Astrocyte (in vitro differentiated cells and primary cell): ENCODE measurements at regions not wholly inside any gene's neighbourhood (a gene's known extent, or its start where the extent isn't known, plus 50 kb on each side); places are given as distances from the start of the nearest gene placed in this dataset.

ENCODE experiments used
- DNase-seq: peaks from one replicate; pipeline ENCODE4 v3.0.0-alpha.2; 2010; ENCODE audit warnings: low read depth
- FAIRE-seq: peaks from 2 replicates; lab custom pipeline; 2011; peaks lifted over from hg19 to GRCh38; lab: Jason Lieb, UNC
- H2AFZ ChIP-seq: 2 replicates; pipeline ENCODE4 v1.6.0; 2012; ENCODE audit warnings: low read depth, low read length, inconsistent platforms
- H3K27ac ChIP-seq: 2 replicates; pipeline ENCODE4 v1.5.1; 2011; ENCODE audit warnings: low read depth, low read length, inconsistent platforms
- H3K27me3 ChIP-seq: 2 replicates; pipeline ENCODE4 v1.6.0; 2011; ENCODE audit warnings: low read length, inconsistent platforms; ENCODE audit not compliant: insufficient read depth
- H3K36me3 ChIP-seq: 2 replicates; pipeline ENCODE4 v1.5.1; 2011; ENCODE audit warnings: low read length, inconsistent platforms; ENCODE audit not compliant: insufficient read depth
- H3K4me1 ChIP-seq: 2 replicates; pipeline ENCODE4 v1.5.1; 2011; ENCODE audit warnings: low read length, inconsistent platforms; ENCODE audit not compliant: insufficient read depth
- H3K4me2 ChIP-seq: 2 replicates; pipeline ENCODE4 v1.6.0; 2012; ENCODE audit warnings: low read length, inconsistent platforms
- H3K4me3 ChIP-seq: 2 replicates; pipeline ENCODE4 v1.5.1; 2011; ENCODE audit warnings: low read depth, mild to moderate bottlenecking, low read length, inconsistent platforms; ENCODE audit not compliant: insufficient read depth
- H3K79me2 ChIP-seq: 2 replicates; pipeline ENCODE4 v1.6.0; 2012; ENCODE audit warnings: mild to moderate bottlenecking, low read length, inconsistent platforms; ENCODE audit not compliant: insufficient read depth
- H3K9ac ChIP-seq: 2 replicates; pipeline ENCODE4 v1.6.0; 2012; ENCODE audit warnings: mild to moderate bottlenecking, low read length, inconsistent platforms
- H3K9me3 ChIP-seq: 2 replicates; pipeline ENCODE4 v1.5.1; 2012; ENCODE audit warnings: low read depth, mild to moderate bottlenecking, low read length, inconsistent platforms; ENCODE audit not compliant: insufficient read depth
- H4K20me1 ChIP-seq: 2 replicates; pipeline ENCODE4 v1.6.0; 2012; ENCODE audit warnings: low read length, inconsistent platforms; ENCODE audit not compliant: insufficient read depth
- H3K27ac Mint-ChIP-seq: one replicate; pipeline ENCODE4 v1.8.0; 2021; ENCODE audit warnings: mild to moderate bottlenecking, mixed read lengths; ENCODE audit not compliant: unreplicated experiment
- H3K27me3 Mint-ChIP-seq: one replicate; pipeline ENCODE4 v1.8.0; 2021; ENCODE audit warnings: low read depth, mixed read lengths; ENCODE audit not compliant: unreplicated experiment
- H3K36me3 Mint-ChIP-seq: one replicate; pipeline ENCODE4 v1.8.0; 2021; ENCODE audit warnings: low read depth, mixed read lengths; ENCODE audit not compliant: unreplicated experiment
- H3K4me1 Mint-ChIP-seq: one replicate; pipeline ENCODE4 v1.8.0; 2021; ENCODE audit warnings: low read depth, mixed read lengths; ENCODE audit not compliant: unreplicated experiment
- H3K4me3 Mint-ChIP-seq: one replicate; pipeline ENCODE4 v1.8.0; 2021; ENCODE audit warnings: mild to moderate bottlenecking, moderate library complexity, mixed read lengths; ENCODE audit not compliant: unreplicated experiment
- H3K9me3 Mint-ChIP-seq: one replicate; pipeline ENCODE4 v1.8.0; 2021; ENCODE audit warnings: mild to moderate bottlenecking, mixed read lengths; ENCODE audit not compliant: unreplicated experiment
- EZH2 ChIP-seq: IDR thresholded peaks from 2 replicates; pipeline ENCODE4 v1.6.1; 2012; ENCODE audit warnings: mild to moderate bottlenecking, low read length, inconsistent platforms; ENCODE audit not compliant: insufficient read depth
- TF ChIP-seq, protein P1 (sequence below): IDR thresholded peaks from 2 replicates; pipeline ENCODE4 v1.5.1; 2011; ENCODE audit warnings: low read depth, mild to moderate bottlenecking, inconsistent platforms, low read length, moderate library complexity; ENCODE audit not compliant: insufficient read depth

DNA sequence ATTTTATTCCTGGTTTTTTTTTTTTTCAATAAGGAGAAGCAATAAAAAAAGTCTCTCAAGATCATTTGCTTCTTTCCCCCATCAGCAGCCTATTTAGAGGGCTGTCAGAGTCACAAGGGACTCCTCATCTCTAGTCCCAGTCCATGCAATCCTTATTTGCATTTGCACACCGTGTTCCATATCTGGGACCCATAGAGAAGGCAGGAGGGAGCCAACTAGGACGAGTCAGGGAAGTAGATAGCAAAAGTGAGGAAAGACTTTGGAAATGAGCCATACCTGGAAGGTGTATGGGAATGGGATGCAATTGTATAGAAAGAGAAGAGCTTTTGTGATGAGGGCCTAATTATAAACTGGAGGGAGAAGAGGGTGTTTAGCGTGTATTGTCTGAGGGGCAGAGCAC, 160.0 kb downstream of the PIK3R1 start:
- no peaks in the 10 kb centered on the region for H3K36me3 Mint-ChIP-seq
- H3K4me1 Mint-ChIP-seq = no peaks in the 10 kb centered on the region
- no peak overlapping the region for H3K4me3 Mint-ChIP-seq
- no peak for TF ChIP-seq EZH2
- TF ChIP-seq, protein P1, sequence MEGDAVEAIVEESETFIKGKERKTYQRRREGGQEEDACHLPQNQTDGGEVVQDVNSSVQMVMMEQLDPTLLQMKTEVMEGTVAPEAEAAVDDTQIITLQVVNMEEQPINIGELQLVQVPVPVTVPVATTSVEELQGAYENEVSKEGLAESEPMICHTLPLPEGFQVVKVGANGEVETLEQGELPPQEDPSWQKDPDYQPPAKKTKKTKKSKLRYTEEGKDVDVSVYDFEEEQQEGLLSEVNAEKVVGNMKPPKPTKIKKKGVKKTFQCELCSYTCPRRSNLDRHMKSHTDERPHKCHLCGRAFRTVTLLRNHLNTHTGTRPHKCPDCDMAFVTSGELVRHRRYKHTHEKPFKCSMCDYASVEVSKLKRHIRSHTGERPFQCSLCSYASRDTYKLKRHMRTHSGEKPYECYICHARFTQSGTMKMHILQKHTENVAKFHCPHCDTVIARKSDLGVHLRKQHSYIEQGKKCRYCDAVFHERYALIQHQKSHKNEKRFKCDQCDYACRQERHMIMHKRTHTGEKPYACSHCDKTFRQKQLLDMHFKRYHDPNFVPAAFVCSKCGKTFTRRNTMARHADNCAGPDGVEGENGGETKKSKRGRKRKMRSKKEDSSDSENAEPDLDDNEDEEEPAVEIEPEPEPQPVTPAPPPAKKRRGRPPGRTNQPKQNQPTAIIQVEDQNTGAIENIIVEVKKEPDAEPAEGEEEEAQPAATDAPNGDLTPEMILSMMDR = no peak
- Histone ChIP-seq H3K4me2 (no peak overlapping the region), H2AFZ (no peak overlapping the region), H3K36me3 (no peaks in the 10 kb centered on the region), H4K20me1 (no peaks in the 10 kb centered on the region), H3K4me3 (no peak overlapping the region), H3K27me3 (no peaks in the 10 kb centered on the region), H3K9me3 (no peaks in the 10 kb centered on the region), H3K27ac (no peak overlapping the region), H3K4me1 (no peaks in the 10 kb centered on the region), H3K79me2 (no peaks in the 10 kb centered on the region), H3K9ac (no peak overlapping the region)
- no peak overlapping the region for H3K27ac Mint-ChIP-seq
- no peaks in the 10 kb centered on the region for H3K27me3 Mint-ChIP-seq
- no peak for DNase-seq
- peaks cover 5% of the 10 kb centered on the region for H3K9me3 Mint-ChIP-seq
- FAIRE-seq = no peak

DNA sequence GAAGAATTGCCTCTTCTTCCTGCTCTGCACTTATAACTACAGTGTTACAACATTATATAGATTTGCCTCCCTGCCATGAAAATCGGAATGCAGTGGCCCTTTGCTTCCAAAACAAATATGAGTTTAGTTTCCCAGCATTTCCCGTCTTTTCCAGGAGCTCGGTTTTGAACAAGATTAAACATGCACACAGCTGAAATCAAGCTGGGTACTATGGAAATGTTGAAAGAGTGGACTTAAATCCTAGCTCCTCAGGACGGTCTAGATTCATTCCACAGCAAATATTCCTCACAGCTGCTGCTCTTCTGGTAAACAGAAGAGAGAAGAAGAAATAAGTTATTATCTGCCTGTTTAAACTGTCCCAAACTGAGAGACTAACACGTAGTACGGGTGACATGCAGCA, 161.4 kb downstream of the PIK3R1 start:
- no peaks in the 10 kb centered on the region for H3K4me1 ChIP-seq
- no peaks in the 10 kb centered on the region for H3K36me3 ChIP-seq
- FAIRE-seq (no peak), DNase-seq (no peak)
- no peaks in the 10 kb centered on the region for H3K79me2 ChIP-seq
- Mint-ChIP-seq H3K27me3 (no peaks in the 10 kb centered on the region), H3K4me3 (no peak overlapping the region), H3K27ac (no peak overlapping the region), H3K9me3 (peaks cover 5% of the 10 kb centered on the region), H3K4me1 (no peaks in the 10 kb centered on the region), H3K36me3 (no peaks in the 10 kb centered on the region)
- no peak overlapping the region for H3K4me2 ChIP-seq
- H3K9me3 ChIP-seq = no peaks in the 10 kb centered on the region
- H3K9ac ChIP-seq = no peak overlapping the region
- no peak overlapping the region for H3K27ac ChIP-seq
- H3K4me3 ChIP-seq = no peak overlapping the region
- TF ChIP-seq EZH2 = no peak
- TF ChIP-seq, protein P1 = no peak
- no peaks in the 10 kb centered on the region for H3K27me3 ChIP-seq
- no peaks in the 10 kb centered on the region for H4K20me1 ChIP-seq
- no peak overlapping the region for H2AFZ ChIP-seq

DNA sequence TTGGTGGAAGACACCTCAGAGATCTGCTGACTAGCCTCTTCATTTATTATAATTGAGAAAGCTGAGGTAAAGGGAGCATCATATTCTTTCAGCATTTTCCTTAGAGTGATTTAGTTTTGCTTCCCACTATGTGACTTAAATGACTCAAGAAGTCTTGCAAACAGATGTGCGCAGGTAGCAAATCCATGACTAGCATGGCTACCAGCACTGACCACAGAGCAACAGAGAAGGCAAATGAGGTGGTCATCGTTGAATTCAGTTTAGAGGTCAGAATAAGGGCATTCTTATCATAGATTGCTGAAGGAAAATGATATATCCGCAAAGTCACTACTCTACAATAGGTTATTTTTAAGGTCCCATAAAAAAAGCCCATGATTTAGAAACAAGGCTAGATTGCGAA, 162.2 kb downstream of the PIK3R1 start:
- FAIRE-seq (no peak), DNase-seq (no peak)
- Histone ChIP-seq H3K9ac (no peak overlapping the region), H2AFZ (no peak overlapping the region), H3K4me1 (no peaks in the 10 kb centered on the region), H3K4me3 (no peak overlapping the region), H3K36me3 (no peaks in the 10 kb centered on the region), H3K79me2 (no peaks in the 10 kb centered on the region), H3K27me3 (no peaks in the 10 kb centered on the region), H3K9me3 (no peaks in the 10 kb centered on the region), H4K20me1 (no peaks in the 10 kb centered on the region), H3K27ac (no peak overlapping the region), H3K4me2 (no peak overlapping the region)
- no peak overlapping the region for H3K27ac Mint-ChIP-seq
- no peak overlapping the region for H3K4me3 Mint-ChIP-seq
- no peaks in the 10 kb centered on the region for H3K27me3 Mint-ChIP-seq
- no peak for TF ChIP-seq EZH2
- H3K4me1 Mint-ChIP-seq = no peaks in the 10 kb centered on the region
- peaks cover 5% of the 10 kb centered on the region for H3K9me3 Mint-ChIP-seq
- H3K36me3 Mint-ChIP-seq = no peaks in the 10 kb centered on the region
